ENCODE measurements at regions not wholly inside any gene's neighbourhood (a gene's known extent, or its start where the extent isn't known, plus 50 kb on each side); places are given as distances from the start of the nearest gene placed in this dataset.

- no peak for TF ChIP-seq ATF6 (CRISPR knock-in tag; IDR thresholded peaks at IDR 0.05)
- no peak for TF ChIP-seq CREB1 (CRISPR knock-in tag; IDR thresholded peaks at IDR 0.05)
- TF ChIP-seq ZNF263 (CRISPR knock-in tag; IDR thresholded peaks at IDR 0.05; ENCODE audit: low read depth) = no peak
- TF ChIP-seq MLX (CRISPR knock-in tag; IDR thresholded peaks at IDR 0.05) = no peak
- TF ChIP-seq ATF2 (CRISPR knock-in tag; IDR thresholded peaks at IDR 0.05; ENCODE audit: borderline replicate concordance, low read depth) = no peak
- no peak for TF ChIP-seq FOXJ3 (CRISPR knock-in tag; IDR thresholded peaks at IDR 0.05; ENCODE audit: borderline replicate concordance)
Measured at GRCh38 chr13:90443268-90443667, 904.2 kb upstream of the MIR17HG start (continued).

- Mint-ChIP-seq H3K4me3 (no peak overlapping the region), H3K27me3 (ENCODE audit: low read depth) (no peaks in the 10 kb centered on the region), H3K27ac (no peak overlapping the region), H3K9me3 (0 out of 2 replicates have a peak, but pooled peaks cover 6% of the 10 kb centered on the region), H3K4me1 (peaks cover 22% of the 10 kb centered on the region), H3K36me3 (no peaks in the 10 kb centered on the region)
- CTCF ChIA-PET = no interaction called here
- POLR2A ChIA-PET = no interaction called here
- DNase-seq (ENCODE audit: low spot score) = no peak
- TF ChIP-seq TEAD1 (CRISPR knock-in tag; IDR thresholded peaks at IDR 0.05) (no peak), MXD4 (CRISPR knock-in tag; IDR thresholded peaks at IDR 0.05; ENCODE audit: borderline replicate concordance) (no peak), ZMAT4 (CRISPR knock-in tag; IDR thresholded peaks at IDR 0.05) (no peak), ZNF396 (CRISPR knock-in tag; IDR thresholded peaks at IDR 0.05; ENCODE audit: borderline replicate concordance) (no peak), USF2 (CRISPR knock-in tag; IDR thresholded peaks at IDR 0.05) (no peak), GTF2I (CRISPR knock-in tag; conservative IDR thresholded peaks at IDR 0.05) (no peak)
- no peak for ATAC-seq
Measured at GRCh38 chr13:90444232-90444631, 903.3 kb upstream of the MIR17HG start.

GRCh38 chr13:90445179-90445578, 902.3 kb upstream of the MIR17HG start:
- TF ChIP-seq NFATC4 (CRISPR knock-in tag; IDR thresholded peaks at IDR 0.05) = no peak
- TF ChIP-seq E2F5 (CRISPR knock-in tag; IDR thresholded peaks at IDR 0.05) = no peak
- TF ChIP-seq NR3C1 (CRISPR knock-in tag; conservative IDR thresholded peaks at IDR 0.05; ENCODE audit: low read depth) = no peak
- no peaks in the 10 kb centered on the region for H3K36me3 Mint-ChIP-seq
- ChIA-PET CTCF (no interaction called here), POLR2A (no interaction called here)
- no peak overlapping the region for H3K4me3 Mint-ChIP-seq
- H3K9me3 Mint-ChIP-seq = 0 out of 2 replicates have a peak, but pooled peaks cover 6% of the 10 kb centered on the region
- H3K27me3 Mint-ChIP-seq (ENCODE audit: low read depth) = no peaks in the 10 kb centered on the region
- DNase-seq (ENCODE audit: low spot score) = no peak
- peak overlapping the region; percentile 12; the same call in 1 of the 2 replicates for H3K27ac Mint-ChIP-seq
- peak; percentile 80 for ATAC-seq
- H3K4me1 Mint-ChIP-seq = peaks cover 22% of the 10 kb centered on the region
